ENCODE measurements at regions not wholly inside any gene's neighbourhood (a gene's known extent, or its start where the extent isn't known, plus 50 kb on each side); places are given as distances from the start of the nearest gene placed in this dataset.
"Not testable (repeated sequence)": the region's sequence is repeated elsewhere in the genome, so short reads cannot be mapped to it uniquely, and the experiment has no call there.

DNA sequence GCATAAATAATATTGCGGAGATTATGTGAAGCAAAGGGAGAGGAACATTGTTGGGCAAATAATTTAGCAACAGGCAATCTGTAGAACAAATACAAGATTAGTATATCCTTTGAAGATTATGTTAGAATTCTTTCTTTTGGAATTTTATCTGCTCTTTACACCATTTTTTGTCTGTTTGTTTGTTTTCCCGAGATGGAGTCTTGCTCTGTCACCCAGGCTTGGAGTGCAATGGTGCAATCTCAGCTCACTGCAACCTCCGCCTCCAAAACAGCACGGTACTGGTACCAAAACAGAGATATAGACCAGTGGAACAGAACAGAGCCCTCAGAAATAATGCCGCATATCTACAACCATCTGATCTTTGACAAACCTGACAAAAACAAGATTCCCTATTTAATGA, 250.3 kb downstream of the FSIP2 start:
- not testable (repeated sequence) for DNase-seq (ENCODE audit: low read depth, low spot score)

DNA sequence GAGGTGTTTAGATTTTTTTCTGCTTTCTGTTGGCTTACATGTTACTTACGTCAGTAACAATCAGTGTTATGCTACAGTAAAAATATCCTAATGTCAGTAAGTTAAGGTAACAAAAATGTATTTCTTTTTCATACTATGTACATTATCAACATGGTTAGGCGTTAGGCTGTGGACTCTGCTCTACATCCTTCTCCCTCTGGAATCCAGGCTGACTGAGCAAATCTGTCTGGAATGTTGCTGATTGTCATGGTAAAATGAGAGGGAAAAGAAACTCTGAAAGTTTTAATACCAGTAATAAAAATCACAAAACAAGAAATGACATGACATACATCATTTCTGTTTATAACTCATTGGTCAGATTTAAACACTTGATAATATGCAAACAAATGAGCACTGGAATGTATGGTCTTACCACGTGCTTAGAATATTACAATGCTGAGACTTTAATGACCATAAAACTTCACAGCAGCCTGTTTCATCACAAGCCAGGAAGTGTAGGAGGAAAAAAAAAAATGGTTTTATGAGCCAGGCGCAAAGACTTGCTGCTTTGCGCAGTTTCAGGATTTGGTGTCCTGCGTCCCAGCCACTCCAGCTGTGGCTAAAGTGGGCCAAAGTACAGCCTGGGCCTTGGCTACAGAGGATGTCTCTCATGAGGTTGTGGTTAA, 252.4 kb downstream of the FSIP2 start:
- DNase-seq (ENCODE audit: low read depth, low spot score) = peak; percentile 14

DNA sequence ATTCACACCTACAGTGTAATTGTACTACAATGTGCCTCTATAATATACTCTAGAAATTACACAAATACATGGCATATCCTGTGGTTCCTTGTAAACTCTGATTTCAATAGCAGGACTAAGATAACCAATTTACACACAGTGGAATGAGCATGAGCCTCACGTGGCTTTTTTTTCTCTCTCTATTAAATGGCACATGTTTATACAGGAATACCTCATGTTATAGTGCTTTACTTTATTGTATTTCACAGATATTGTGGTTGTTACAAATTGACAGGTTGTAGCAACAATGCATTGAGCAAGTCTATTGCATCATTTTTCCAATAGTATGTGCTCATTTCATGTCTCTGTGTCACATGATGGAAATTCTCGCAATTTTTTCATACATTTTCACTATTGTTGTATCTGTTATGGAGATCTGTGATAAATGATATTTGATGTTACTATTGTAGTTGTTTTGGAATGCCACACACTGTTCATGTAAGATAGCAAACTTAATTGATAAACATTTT, 260.0 kb downstream of the FSIP2 start:
- DNase-seq (ENCODE audit: low read depth, low spot score) = no peak

DNA sequence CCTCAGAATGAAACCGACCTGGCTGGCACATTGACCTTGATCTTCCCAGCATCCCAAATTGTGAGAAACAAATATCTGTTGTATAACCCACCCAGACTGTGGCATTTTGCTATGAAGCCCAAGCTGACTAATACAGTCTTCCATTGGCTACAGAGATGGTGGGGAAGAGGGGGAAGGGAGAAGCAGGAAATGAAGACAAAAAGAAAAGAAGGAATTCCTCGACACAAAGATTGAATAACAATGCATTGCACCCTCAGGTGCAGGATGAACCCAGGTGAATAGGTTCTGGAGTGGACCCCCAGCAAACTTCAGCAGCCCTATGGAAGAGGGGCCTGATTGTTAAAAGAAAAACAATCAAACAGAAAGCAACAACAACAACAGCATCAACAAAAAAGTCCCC, 270.7 kb downstream of the FSIP2 start:
- no peak for DNase-seq (ENCODE audit: low read depth, low spot score)

DNA sequence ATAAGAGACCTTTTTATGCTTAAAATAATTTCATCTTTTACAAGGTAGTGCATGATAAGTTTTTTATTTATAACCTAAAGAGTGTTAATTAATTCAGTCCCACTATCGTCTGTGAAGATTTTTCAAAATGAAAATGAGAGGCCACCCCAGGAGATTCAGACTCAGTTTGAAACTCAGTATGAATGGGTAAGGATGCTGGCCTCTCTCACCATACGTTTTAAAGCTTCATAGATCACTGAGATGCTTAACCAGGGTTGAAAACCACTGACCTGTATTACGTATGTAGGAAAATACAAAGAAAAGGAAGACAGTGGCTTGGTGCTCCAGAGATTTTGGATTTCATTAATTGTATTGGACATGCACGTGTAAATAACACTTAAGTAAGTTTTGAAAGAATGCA, 278.7 kb downstream of the FSIP2 start:
- DNase-seq (ENCODE audit: low read depth, low spot score) = no peak

DNA sequence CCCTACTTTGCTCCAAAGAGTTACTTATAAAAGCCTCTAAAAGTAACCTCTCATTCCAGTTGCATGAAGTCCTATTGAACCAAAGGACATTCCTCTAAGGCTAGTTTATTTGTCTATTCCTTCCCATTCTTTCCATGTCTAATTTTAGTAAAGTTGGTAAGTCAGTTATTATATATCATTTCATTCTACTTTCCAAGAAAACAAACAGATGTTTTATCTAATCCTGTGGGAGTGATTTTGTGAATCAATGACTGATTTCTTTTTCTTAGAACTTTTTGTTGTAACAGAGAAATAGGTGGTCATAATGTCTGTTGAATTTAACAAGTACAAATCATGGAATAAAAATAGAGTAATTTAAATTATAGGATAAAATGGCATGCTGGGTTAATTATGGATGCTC, 286.3 kb downstream of the FSIP2 start:
- DNase-seq (ENCODE audit: low read depth, low spot score) = no peak

DNA sequence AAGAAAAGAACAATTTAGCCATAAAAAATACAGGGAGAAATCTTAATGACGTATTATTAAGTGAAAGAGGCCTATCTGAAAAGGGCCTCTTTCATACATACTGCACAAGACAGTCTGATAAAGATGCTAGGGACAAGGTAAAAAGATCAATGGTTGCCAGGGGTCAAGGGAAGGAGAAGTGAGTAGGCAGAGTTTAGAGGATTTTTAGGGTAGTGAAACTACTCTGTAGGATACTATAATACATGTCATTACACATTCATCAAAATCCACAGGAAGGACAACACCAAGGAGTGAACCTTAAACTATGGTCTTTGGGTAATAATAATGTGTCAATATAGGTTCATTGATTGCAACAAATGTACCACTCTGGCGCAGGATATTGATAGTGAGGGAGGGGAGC, 289.3 kb downstream of the FSIP2 start:
- DNase-seq (ENCODE audit: low read depth, low spot score) = no peak

DNA sequence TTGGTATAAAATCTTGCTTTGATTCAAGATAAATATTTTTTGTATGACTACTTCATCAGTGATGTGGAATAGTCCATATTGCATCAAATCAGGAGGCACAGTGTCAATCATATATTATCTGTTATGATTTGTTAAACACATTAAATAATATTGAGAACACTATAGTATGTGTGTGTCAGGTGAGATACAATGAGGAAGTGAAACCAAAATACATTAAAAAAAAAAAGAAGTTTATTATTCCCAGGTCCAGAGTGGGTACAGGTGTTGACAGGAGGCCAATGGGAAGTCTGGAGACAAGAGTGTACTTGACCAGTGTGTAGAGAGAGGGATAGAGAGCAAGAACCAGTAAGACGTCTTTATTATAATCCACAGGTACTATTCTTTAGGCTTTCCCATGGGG, 292.6 kb downstream of the FSIP2 start:
- DNase-seq (ENCODE audit: low read depth, low spot score) = no peak

DNA sequence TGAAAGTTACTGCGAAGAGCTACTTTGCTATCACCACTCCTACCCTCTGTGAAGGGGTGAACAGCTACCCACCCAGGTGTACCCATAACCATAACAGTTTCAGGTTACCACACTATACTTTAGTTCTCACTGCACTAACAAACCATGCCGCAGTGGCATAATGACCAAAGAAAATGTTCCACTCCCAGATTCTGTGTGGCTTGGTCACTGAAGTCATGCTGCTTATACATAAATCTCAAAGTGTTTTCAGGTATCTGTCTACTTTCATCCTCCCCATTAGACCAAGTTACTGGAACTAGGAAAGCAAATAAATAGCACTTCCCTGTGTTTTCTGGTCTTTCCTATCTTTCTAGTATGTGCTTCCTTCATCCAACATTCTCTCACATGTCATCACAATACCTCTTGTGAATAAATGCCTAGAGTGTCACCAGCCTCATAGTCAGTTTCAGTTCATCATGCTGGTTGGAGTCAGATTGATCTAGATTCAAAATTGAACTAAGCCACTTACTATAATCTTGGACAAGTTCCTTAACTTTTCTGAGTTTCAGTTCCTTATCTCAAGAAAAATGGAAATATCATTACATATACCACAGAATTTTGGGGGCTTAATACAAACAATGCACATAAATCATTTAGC, 293.6 kb downstream of the FSIP2 start:
- DNase-seq (ENCODE audit: low read depth, low spot score) = no peak

DNA sequence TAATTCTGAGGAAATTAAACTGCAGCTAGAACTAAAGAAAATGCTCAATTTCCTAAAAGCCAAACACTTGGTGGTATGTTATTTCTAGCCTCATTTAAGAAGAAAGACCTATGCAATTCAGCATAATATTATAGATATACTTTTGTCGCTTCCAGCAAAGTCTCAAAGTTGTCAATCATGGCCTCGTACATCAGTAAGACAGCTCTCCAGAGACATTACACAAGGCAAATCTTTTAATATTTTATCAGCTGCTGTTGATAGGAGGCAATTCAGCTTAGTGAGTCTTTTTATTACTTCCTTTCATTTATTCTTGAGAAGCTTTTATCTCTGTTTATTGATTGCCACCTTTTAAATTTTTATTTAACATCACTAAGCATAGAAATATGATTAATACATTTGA, 294.3 kb downstream of the FSIP2 start:
- DNase-seq (ENCODE audit: low read depth, low spot score) = no peak

DNA sequence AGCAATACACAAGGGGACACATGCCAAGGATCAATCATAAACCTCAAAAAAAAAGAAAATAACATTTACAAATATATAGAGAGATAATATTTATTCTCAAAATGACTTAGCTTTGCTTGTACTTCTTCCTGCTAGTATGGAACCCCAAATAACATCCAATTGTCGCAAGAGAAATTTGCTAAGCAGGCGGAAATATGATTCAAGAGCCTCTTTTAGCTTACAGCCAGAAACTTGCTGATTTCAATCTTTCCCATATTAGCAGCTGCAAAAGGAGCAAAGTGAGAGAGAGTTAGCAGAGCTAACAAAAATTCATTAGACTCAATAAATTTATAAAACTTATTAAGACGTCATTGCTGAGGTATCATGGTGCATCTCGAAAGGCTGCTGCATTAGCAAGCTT, 294.9 kb downstream of the FSIP2 start:
- no peak for DNase-seq (ENCODE audit: low read depth, low spot score)

DNA sequence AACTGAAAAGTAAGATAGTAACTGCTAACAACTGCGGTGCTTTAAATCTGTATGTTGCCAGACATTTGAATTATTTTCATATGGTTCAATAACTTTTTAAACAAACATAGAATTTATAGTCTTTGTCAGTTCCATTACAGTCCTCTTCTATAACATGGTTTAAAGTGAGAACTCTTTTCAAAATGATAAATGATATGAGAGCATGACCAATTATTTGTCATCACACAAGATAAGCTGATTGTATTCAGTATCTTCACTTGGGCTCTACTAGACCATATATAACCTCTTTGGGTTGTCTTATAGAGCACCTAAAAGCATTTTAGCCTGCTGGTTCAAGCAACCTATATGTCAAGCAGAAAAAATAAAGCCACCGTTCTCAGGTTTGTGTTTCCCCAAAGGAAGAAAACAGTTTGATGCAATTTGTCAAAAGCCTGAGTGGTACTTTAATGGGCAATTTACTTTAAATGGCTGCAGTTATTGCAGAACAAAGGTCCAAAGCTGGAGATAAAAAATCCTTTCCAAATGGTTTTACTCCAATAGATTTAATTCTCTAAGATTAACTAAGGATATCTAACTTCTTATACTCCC, 298.4 kb downstream of the FSIP2 start:
- no peak for DNase-seq (ENCODE audit: low read depth, low spot score)

DNA sequence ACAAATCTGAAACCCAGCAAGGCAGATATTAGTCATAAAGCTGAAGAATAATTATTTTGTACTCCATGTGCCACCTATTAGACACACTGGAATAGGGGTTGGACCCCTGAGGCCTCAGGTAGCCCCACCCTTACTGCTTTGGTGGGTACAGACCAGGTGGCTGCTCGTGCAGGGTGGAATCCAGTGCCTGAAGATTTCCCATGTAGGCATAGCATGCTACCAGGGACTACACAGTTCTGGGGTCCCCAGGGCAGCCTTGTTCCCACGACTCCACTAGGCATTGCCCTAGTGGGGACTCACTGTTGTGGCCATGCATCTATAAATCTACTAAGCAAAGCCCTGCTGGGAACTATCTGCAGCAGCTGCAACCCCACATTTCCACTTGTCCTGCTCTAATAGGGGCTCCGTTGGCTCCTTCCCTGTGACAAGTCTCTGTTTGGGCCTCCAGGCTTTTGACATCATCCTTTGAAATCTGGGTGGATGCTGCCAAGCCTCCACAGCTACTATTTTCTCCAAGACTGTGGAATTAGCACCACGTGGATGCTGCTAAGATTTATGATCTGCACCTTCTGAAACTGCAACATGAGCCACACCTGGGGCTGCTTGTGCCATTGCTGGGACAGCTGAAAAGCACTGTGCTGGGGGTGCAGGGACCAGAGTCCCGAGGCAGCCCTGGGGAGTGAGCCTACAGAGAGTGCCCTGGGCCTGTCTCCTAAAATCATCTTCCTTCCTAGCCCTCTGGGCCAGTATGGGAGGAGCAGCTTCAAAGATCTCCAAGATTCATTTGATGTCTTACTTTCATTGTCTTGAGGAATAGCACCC, 303.8 kb downstream of the FSIP2 start:
- no peak for DNase-seq (ENCODE audit: low read depth, low spot score)

DNA sequence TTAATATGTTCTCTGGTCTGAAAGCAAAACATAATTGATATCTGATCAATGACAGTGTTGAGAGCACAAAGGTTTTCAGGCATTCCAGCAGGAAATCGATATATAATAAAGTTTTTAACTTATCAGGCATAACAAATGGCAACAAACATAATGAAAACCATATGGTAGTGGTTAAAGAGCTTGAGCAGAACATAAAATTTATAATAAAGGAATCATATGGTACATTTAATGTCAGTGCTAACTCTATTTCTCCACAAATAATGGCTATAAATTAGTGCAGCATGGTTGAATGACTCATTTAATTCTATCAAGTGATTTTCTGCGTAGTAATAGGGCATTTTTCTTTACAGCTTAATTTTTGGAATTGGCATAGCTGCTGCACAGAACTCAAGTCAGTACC, 306.2 kb downstream of the FSIP2 start:
- no peak for DNase-seq (ENCODE audit: low read depth, low spot score)

DNA sequence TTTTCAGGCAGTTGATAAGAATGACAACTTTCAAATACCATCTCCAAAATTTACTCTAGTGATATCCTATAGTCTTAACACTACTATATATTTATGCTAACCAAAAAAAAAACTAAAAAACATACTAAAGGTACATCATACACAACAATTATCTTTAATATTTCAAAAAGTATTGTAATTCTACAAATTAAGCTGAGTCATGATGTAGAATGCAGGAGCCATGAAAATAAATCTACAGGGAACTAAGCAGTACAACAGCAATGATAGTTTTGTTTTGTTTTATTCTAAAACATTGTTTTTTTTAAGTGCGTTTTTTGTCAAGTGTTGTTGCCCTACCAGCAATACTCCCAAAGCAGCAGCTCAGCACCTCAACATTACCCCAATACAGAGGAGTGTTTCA, 314.3 kb downstream of the FSIP2 start:
- DNase-seq (ENCODE audit: low read depth, low spot score) = no peak

DNA sequence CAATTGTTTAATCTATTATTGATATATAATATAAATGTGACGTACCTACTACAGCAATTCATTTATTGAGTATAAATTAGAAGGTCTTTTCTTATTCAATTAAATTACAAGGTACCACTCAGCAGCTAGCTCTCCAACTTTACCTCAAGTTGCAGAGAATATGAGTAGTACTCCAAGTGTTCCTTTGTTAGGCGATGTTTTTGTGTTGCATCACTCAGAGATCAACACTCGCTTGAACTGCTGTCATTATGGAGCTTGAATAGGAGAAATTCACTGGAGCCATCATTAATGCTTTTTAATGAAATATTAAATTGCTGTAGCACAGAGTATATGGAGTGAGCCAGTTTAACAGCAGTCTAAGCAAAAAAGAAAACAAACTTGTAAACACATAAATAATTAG, 320.0 kb downstream of the FSIP2 start:
- no peak for DNase-seq (ENCODE audit: low read depth, low spot score)

DNA sequence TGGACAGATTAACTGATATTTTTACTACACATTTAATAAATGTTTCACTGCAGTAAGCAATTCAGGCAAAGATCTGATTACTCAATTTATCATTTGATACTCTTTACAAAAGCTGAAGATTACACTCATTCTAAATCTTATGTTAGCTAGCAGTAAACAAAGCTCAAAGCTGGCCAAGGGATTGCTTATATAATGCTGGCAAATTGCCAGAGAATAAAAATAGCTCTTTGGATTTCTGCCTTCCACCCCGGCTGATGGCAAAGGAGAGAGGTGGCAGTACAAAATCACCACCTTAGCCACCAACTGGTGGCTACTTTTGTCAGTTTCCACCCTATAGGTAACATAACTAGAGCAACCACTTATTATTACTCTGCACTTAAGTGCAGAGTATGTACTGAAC, 320.5 kb downstream of the FSIP2 start:
- no peak for DNase-seq (ENCODE audit: low read depth, low spot score)

DNA sequence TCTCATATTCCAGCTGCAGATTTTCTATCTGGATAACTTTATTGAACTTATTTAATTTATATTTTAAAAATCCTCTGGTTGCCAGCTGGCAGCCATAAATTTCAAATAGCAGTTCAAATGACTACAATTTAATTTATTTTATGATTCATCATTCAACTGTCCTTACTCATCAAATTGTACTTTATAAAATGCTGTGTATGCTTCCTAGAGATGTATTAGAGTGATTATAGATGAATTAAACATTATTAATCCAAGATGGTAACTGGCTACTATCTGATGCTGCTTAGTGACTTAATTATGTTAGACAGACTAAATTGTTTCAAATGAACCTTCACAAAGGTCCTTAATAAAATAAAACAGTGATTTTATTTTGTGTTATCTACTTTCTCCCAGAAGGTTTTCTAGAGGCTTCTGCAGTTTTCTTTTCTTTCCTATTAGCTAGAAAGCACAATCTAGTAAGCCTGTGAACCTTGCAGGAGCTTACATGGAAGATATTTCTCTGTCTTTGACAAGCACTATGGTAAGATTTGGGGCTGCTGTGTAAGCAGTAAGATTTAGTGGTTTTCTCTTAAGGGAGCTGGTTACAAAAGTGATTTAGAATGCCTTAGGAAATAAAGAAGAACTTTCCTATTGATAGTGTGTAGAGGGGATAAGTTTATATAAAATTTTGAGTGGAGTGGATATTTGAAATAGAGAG, 322.3 kb downstream of the FSIP2 start:
- no peak for DNase-seq (ENCODE audit: low read depth, low spot score)

DNA sequence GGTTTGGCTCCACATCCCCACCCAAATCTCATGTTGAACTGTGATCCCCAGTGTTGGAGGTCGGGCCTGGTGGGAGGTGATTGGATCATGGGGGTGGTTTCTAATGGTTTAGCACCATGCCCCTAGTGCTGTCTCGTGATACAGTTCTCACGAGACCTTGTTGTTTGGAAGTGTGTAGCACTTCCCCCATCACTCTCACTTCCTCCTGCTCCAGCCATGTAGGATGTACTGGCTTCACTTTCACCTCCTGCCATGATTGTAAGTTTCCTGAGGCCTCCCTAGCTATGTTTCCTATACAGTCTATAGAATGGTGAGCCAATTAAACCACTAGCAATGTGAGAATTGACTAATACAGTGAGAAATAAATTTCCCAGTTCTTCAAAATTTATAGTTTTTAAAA, 325.9 kb downstream of the FSIP2 start:
- no peak for DNase-seq (ENCODE audit: low read depth, low spot score)

DNA sequence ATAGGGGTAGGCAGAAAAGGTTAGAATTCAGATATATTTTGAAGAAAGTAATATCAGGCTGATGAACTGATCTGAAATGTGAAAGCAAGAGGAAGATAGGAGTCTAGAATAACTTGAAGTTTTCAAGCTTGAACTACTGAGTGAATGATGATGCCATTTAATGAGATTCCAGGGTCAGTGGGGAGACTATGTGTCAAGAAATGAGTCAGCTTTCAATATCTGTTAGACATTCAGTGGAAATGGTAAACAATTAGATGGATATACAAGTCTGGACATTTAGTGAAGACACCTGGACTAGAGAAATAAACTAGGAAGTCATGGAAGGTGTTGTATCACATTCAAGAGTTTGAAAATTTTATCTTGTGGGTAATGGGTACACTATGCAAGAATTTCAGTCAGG, 326.9 kb downstream of the FSIP2 start:
- DNase-seq (ENCODE audit: low read depth, low spot score) = no peak

DNA sequence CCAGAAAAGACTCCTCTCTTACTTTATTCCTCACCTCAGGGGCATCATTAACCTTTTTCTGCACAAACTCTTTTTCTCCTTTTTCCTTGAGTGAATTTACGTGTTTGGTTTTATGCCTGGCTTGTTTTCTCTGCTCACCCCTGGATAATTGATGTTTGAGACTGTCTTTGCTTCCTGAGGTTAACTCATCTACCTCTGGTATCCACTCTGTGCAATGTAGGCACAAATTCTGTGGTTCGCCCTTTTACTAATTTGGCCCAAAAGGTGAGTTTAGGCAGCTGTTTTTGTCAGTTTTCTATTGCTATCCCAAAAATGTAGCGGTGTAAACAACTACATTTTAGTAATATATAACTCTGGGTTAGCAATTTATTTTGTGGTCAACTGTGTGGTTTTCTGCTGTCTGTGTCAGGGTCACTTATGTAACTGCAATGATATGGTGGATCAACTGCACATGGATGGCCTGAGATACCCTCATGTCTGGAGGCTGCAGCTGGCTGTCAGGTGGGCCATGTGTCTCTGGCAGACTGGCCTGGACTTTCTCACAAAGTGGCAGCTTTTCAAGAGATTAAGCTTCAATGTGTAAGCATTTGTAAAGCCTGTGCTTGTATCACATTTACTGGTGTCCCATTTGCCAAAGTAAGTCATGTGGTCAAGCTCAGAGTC, 329.7 kb downstream of the FSIP2 start:
- peak; percentile 32 for DNase-seq (ENCODE audit: low read depth, low spot score)
